ENCODE measurements at regions not wholly inside any gene's neighbourhood (a gene's known extent, or its start where the extent isn't known, plus 50 kb on each side); places are given as distances from the start of the nearest gene placed in this dataset.
"Not testable (repeated sequence)": the region's sequence is repeated elsewhere in the genome, so short reads cannot be mapped to it uniquely, and the experiment has no call there.

DNA sequence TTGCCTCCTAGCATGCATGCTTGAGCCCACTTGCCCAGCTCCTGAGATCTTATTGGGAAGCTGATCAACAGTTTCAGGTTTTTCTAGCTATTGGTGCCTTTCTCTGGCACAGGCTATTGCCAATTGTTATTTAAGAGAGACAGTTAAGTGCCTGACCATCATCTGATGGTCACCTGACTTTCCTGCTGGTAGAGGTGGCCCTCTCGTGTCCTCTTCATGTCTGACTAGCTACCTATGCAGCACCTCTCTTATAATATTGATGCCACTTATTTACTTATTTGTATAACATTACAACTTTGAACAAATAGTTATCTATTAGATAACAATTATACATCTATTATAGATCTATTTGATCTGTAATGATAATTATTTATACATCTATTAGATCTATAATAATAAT, 205.9 kb upstream of the SEMA3D start:
- DNase-seq, result no peak

GRCh38 chr7:85392326-85392725, 205.5 kb upstream of the SEMA3D start:
- DNase-seq, result no peak

GRCh38 chr7:85386460-85386859, 199.6 kb upstream of the SEMA3D start:
- no peak for DNase-seq

DNA sequence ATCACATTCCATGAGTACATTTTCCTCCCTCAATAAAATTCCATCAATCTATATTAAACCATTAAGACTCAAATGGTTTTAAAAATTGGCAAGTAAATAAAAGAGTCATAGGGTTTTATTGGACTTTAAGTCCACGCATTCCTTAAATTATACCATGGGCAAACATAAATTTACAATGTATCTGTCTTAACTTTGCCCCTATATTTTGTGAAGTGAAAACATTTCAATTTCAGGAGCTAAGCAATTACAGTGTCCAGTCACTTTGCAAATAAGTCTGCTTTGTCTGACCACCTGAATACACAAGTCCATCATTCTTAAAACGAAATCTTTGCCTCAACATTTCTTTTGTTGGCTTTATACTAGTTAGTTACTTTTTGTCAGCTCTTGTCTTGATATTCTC, 197.5 kb upstream of the SEMA3D start:
- DNase-seq, result no peak

GRCh38 chr7:85381212-85381611, 194.4 kb upstream of the SEMA3D start:
- DNase-seq, result no peak

DNA sequence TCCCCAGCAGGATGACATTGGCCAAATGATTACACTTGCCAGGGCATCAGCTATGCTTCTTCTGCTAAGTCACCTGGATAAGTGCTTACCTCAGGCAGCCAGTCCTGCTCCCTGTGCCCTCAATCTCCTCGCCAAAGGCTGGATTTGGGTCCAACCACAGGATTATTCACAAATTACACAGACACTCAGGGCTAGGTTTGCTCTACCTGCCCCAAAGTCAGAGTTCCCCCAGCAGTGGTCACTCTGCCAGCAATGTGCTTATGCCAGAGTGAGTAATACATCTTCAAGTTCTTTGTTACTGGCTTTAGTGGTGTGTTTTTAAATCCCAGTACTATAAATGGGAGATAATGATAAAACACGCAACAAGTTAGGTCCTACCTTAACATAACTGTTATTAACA, 189.7 kb upstream of the SEMA3D start:
- no peak for DNase-seq

GRCh38 chr7:85356916-85357315, 170.1 kb upstream of the SEMA3D start:
- no peak for DNase-seq

GRCh38 chr7:85343484-85343883, 156.6 kb upstream of the SEMA3D start:
- DNase-seq, result no peak

GRCh38 chr7:85342781-85343180, 155.9 kb upstream of the SEMA3D start:
- no peak for DNase-seq

GRCh38 chr7:85341973-85342372, 155.1 kb upstream of the SEMA3D start:
- DNase-seq, result no peak

- no peak for DNase-seq
Observed at GRCh38 chr7:85341121-85341520, 154.3 kb upstream of the SEMA3D start.

DNA sequence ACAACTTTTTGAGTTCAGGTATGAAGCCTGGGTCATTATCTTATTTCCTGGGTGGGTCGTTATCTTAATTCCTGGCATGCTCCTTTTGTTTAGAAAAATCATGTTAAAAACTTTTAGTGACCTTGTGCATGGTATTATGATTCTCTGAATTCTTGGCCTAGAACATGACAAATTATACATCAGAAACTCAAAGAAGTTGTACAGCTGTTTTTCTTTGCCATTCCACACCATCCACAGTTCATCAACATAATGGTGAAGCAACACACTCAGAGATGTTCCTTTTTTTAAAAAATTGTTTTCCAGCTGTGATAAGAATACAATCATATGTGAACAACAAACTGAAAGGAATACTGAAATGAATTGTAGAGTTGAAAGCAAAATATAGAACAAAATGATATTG, 149.2 kb upstream of the SEMA3D start:
- DNase-seq, result no peak

DNA sequence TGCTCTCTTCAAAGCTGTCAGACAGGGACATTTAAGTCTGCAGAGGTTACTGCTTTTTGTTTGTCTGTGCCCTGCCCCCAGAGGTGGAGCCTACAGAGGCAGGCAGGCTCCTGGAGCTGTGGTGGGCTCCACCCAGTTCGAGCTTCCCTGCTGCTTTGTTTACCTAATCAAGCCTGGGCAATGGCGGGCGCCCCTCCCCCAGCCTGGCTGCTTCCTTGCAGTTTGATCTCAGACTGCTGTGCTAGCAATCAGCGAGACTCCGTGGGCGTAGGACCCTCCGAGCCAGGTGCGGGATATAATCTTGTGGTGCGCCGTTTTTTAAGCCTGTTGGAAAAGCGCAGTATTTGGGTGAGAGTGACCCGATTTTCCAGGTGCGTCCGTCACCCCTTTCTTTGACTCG, 148.3 kb upstream of the SEMA3D start:
- DNase-seq, result not testable (repeated sequence)

GRCh38 chr7:85328456-85328998, 141.7 kb upstream of the SEMA3D start:
- DNase-seq, result no peak

GRCh38 chr7:85324145-85324799, 137.4 kb upstream of the SEMA3D start:
- DNase-seq, result no peak

DNA sequence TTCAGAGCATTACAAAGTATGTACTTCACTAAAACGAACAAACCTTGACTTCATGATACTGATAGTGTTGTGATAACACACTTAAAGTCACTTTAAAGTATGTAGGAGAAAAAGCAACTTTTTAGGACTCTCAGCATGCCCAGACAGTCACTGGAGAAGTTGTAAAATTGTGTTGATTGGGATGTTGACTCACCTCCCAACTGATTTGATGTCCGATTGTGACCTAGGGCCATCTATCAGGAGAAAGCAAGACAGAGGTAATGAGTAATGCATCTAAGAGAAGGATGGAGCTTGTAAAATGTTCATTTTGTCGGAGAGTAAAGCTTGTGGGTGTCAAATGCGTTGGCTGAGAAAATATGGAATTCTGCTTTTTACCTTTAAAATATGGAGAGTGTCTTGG, 135.4 kb upstream of the SEMA3D start:
- no peak for DNase-seq

DNA sequence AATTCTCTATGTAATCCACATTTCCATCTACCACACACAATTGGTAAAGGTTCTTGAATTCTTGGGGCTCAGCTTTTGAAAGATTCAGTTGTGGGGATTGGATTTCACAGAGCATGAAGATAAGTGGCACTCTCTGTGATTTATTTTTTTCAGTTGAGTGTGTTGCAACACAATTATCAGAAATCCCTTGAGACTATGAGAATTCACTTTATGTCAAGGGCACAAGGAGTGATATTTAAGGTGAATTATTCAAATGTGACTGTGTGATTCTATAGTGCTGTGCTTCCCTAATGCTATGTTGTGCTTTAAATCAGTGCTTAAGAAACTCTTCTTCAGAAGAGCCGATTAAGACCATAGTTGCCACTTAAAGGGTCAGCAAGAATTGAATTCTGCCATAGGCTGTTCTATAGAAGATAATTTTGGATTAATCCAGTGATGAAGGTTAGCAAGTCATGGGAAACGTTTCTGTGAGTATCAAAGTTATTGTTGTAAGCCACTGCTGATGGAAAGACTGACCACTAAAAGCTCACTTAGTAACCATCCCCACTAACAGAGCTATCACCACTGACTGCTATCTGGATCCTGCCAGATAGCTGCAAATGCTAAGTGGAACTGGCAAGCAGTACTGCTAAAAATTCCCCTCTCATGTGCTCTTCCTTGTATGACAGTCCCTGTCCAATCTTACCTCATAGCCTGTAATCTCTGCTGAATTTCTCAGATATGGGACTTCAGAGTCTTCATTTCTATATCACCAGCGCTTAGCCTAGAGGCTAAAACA, 134.0 kb upstream of the SEMA3D start:
- no peak for DNase-seq

DNA sequence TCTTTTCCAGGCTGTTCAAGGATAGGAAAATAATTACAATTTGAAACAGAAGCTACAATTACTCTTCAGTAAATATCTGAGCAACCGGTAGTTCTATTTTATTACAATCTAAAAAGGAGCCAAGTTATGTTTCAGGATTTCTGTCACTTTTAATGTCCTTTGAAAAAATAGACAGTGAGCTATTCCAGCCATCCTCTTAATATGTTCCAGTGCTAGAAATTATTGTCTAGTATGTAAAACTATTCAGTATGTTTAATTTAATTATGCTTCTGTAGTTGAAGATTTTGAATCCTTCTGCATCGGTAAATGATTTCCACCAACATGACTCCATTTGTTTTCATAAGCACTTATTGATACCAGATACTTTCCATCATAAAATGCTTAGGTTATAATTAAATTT, 129.6 kb upstream of the SEMA3D start:
- DNase-seq, result no peak

GRCh38 chr7:85310301-85310700, 123.4 kb upstream of the SEMA3D start:
- DNase-seq, result no peak

DNA sequence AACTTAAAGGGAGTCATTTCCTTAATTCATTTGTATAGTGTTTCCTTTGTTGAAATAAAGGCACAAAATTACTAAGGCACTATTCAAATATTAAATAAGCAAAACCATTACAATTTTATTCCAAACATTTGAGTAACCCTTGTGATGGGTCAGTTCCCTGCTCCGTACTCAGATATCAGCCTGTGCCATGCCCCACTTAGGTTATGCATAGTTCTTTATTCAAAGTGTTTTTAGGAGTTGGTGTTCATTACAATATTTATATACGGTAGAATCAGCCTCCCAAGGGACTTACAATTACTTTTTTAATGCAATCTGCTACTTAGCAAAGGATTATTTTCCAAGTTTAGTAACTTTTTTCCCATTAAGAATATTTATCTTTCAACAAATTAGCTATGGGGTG, 119.3 kb upstream of the SEMA3D start:
- DNase-seq, result no peak

DNA sequence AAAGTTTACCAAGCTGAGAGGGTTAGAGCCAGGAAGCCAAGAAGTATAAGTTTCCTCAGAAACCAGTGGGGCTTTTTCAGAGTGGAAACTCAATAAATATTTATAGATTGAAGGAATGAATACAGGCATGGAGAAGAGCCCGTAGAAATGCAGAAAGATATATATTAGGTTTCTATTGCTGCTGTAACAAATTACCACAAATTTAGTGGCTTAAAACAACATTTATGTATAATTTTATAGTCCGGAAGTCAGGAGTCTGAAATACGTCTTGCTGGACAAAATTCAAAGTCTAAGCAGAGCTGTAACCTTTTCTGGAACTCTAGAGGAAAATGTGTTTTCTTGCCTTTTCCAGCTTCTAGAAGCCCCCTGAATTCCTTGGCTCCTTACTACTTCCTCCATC, 107.3 kb upstream of the SEMA3D start:
- DNase-seq, result no peak

- DNase-seq, result no peak
Observed at GRCh38 chr7:85292908-85293576, 106.2 kb upstream of the SEMA3D start.

DNA sequence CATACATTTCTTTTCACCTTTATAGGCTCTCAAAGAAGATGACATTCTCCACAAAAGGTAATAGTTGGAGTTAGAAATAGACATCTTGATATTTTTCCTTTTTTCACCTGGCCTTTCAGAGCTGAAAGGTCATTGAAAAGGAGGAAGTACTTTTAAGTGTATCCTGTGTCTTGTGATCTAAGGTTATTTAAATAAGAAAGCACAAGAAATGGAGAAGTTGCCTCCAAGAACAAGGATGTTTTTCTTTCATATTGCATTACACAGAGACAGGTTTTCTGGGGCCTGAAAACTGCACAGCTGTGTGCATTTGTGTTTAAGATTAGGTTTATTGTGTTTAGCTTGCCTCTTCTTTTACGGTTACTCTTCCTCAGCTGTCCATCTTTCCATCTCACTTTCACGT, 103.4 kb upstream of the SEMA3D start:
- DNase-seq, result no peak

DNA sequence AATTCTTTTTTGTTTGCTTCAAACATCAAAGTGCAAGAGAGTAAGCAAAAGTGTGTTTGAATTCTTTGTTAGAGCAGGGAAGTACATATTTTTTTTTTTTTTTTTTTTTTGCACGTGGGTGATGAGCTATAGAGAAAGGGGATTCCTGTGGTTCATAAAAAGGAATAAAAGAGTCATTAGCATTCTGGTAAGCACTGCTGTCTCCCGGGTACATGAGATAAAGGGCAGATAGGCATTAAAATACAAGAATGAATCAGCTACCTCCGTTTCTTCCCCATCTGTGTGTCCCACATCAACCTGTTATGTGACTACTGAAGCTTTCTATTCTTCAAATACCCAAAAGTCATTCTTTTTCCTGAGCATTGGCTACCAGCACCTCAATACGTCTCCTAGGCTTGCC, 102.4 kb upstream of the SEMA3D start:
- no peak for DNase-seq
